SK-N-SH (cell line): ENCODE measurements at regions not wholly inside any gene's neighbourhood (a gene's known extent, or its start where the extent isn't known, plus 50 kb on each side); places are given as distances from the start of the nearest gene placed in this dataset.

Experiments used
- CTCF ChIA-PET: fragments of 300-600, 350-600 bp; formaldehyde crosslinking; extraction: SDS; loops from one replicate; lab custom pipeline; 2021; lab: Yijun Ruan, JAX
- POLR2A ChIA-PET: fragments of 350-600 bp; sonication (Branson Sonifier 250); formaldehyde crosslinking; extraction: SDS; loops from one replicate; lab custom pipeline; 2020; ENCODE audit warnings: antibody characterized with exemption, inconsistent platforms; lab: Yijun Ruan, JAX
- DNase-seq: peaks from one replicate; pipeline ENCODE4 v3.0.0; 2012
- H2AFZ ChIP-seq: fragments of 200-600 bp; sonication (generic); 2 replicates; pipeline ENCODE4 v1.8.1; 2016; ENCODE audit warnings: antibody characterized with exemption, mild to moderate bottlenecking, low read depth
- H3F3A ChIP-seq: fragments of 200-600 bp; sonication (generic); replicated peaks from 2 replicates; pipeline ENCODE3; 2016; ENCODE audit warnings: antibody characterized with exemption, mild to moderate bottlenecking; ENCODE audit not compliant: insufficient read depth
- H3K27ac ChIP-seq, 2 experiments: fragments of 200-500 bp in 1 of 2; fragments of 200-600 bp in 1 of 2; sonication (Bioruptor generic) in 1 of 2; sonication (generic), shearing (Covaris generic) in 1 of 2; 2 replicates each; pipeline versions ENCODE4 v1.5.1 to v1.6.1; 2014 to 2016; ENCODE audit warnings: low read depth in 2 of 2, inconsistent platforms in 1 of 2, low read length in 1 of 2, mild to moderate bottlenecking in 1 of 2, mixed read lengths in 1 of 2
- H3K27me3 ChIP-seq: fragments of 200-600 bp; sonication (generic), shearing (Covaris generic); 2 replicates; pipeline ENCODE4 v1.6.1; 2016; ENCODE audit warnings: mixed run types; ENCODE audit not compliant: insufficient read depth
- H3K36me3 ChIP-seq, 2 experiments: fragments of 200-500 bp in 1 of 2; fragments of 200-600 bp in 1 of 2; sonication (Bioruptor generic) in 1 of 2; sonication (generic) in 1 of 2; replicated peaks in 1 of 2; 2 replicates each; pipeline versions ENCODE3 to v1.5.1; 2014 to 2016; ENCODE audit warnings: low read length in 1 of 2, mild to moderate bottlenecking in 1 of 2; ENCODE audit not compliant: insufficient read depth in 2 of 2, control insufficient read depth in 1 of 2
- H3K4me1 ChIP-seq, 2 experiments: fragments of 200-500 bp in 1 of 2; fragments of 200-600 bp in 1 of 2; sonication (Bioruptor generic) in 1 of 2; sonication (generic), shearing (Covaris generic) in 1 of 2; 2 replicates each; pipeline versions ENCODE4 v1.5.1 to v1.6.1; 2014 to 2016; ENCODE audit warnings: low read depth in 1 of 2, low read length in 1 of 2, mixed run types in 1 of 2; ENCODE audit not compliant: insufficient read depth in 2 of 2, control insufficient read depth in 1 of 2
- H3K4me2 ChIP-seq: fragments of 200-600 bp; sonication (generic), shearing (Covaris generic); 2 replicates; pipeline ENCODE4 v1.6.1; 2017; ENCODE audit warnings: mixed run types
- H3K4me3 ChIP-seq, 2 experiments: fragments of 200-500 bp in 1 of 2; fragments of 200-600 bp in 1 of 2; sonication (Bioruptor generic) in 1 of 2; sonication (generic), shearing (Covaris generic) in 1 of 2; 2 replicates each; pipeline versions ENCODE4 v1.5.1 to v1.8.1; 2014 to 2016; ENCODE audit warnings: low read depth in 2 of 2, inconsistent platforms in 1 of 2, low read length in 1 of 2, mild to moderate bottlenecking in 1 of 2, mixed read lengths in 1 of 2, moderate library complexity in 1 of 2
- H3K79me2 ChIP-seq: fragments of 200-600 bp; sonication (generic); 2 replicates; pipeline ENCODE4 v1.8.1; 2017; ENCODE audit warnings: mild to moderate bottlenecking; ENCODE audit not compliant: insufficient read depth
- H3K9ac ChIP-seq: fragments of 200-600 bp; sonication (generic); 2 replicates; pipeline ENCODE4 v1.6.1; 2017; ENCODE audit warnings: mixed run types
- H3K9me2 ChIP-seq: fragments of 200-600 bp; sonication (generic); 2 replicates; pipeline ENCODE4 v1.6.1; 2017; ENCODE audit warnings: mixed run types
- H3K9me3 ChIP-seq: fragments of 200-600 bp; sonication (generic); 2 replicates; pipeline ENCODE4 v1.6.1; 2017; ENCODE audit warnings: mixed run types, mild to moderate bottlenecking, moderate library complexity
- H4K20me1 ChIP-seq: fragments of 200-600 bp; sonication (generic); 2 replicates; pipeline ENCODE4 v1.6.1; 2017; ENCODE audit warnings: mild to moderate bottlenecking, mixed run types; ENCODE audit not compliant: insufficient read depth
- CTCF ChIP-seq: fragments of 200-600 bp; sonication (generic); IDR thresholded peaks from 2 replicates; pipeline ENCODE4 v1.6.1; 2017; ENCODE audit warnings: antibody characterized with exemption, mild to moderate bottlenecking, moderate library complexity
- EP300 ChIP-seq, 2 experiments: IDR thresholded peaks; 2 replicates each; pipeline versions ENCODE4 v1.4.0 to v1.6.1; 2012; ENCODE audit warnings: borderline replicate concordance in 1 of 2, low read depth in 1 of 2, low read length in 1 of 2
- FOSL2 ChIP-seq: IDR thresholded peaks from 2 replicates; pipeline ENCODE4 v1.4.0; 2012; ENCODE audit warnings: low read depth, mild to moderate bottlenecking, moderate library complexity, borderline replicate concordance
- FOXJ3 ChIP-seq: sonication (generic); formaldehyde crosslinking; IDR thresholded peaks from 2 replicates; pipeline ENCODE4 v1.5.1; 2020; ENCODE audit warnings: mild to moderate bottlenecking, missing genetic modification reagents
- JUND ChIP-seq: IDR thresholded peaks from 2 replicates; pipeline ENCODE4 v1.4.0; 2012
- MXI1 ChIP-seq: IDR thresholded peaks from 2 replicates; pipeline ENCODE4 v1.6.1; 2012; ENCODE audit warnings: mild to moderate bottlenecking, low read depth, low read length, improper control_type of control experiment
- NRF1 ChIP-seq: IDR thresholded peaks from 2 replicates; pipeline ENCODE4 v1.6.1; 2012; ENCODE audit warnings: low read depth, mild to moderate bottlenecking, low read length
- PBX3 ChIP-seq: IDR thresholded peaks from 2 replicates; pipeline ENCODE4; 2012
- RFX5 ChIP-seq: IDR thresholded peaks from 2 replicates; pipeline ENCODE4 v1.6.1; 2012; ENCODE audit warnings: mild to moderate bottlenecking, improper control_type of control experiment, low read length
- SIN3A ChIP-seq: IDR thresholded peaks from 2 replicates; pipeline ENCODE4 v1.6.1; 2012; ENCODE audit warnings: low read depth, mild to moderate bottlenecking, low read length, moderate library complexity, borderline replicate concordance
- TEAD4 ChIP-seq: IDR thresholded peaks from 2 replicates; pipeline ENCODE4 v1.4.0; 2012; ENCODE audit warnings: mild to moderate bottlenecking, borderline replicate concordance; ENCODE audit not compliant: insufficient read depth
- YY1 ChIP-seq: IDR thresholded peaks from 2 replicates; pipeline ENCODE4 v1.4.0; 2012; ENCODE audit warnings: low read depth, mild to moderate bottlenecking
- TF ChIP-seq, protein P1 (sequence below): fragments of 150-350 bp; IDR thresholded peaks from 2 replicates; pipeline ENCODE4 v1.6.1; 2016; ENCODE audit warnings: mild to moderate bottlenecking, low read depth, low read length

DNA sequence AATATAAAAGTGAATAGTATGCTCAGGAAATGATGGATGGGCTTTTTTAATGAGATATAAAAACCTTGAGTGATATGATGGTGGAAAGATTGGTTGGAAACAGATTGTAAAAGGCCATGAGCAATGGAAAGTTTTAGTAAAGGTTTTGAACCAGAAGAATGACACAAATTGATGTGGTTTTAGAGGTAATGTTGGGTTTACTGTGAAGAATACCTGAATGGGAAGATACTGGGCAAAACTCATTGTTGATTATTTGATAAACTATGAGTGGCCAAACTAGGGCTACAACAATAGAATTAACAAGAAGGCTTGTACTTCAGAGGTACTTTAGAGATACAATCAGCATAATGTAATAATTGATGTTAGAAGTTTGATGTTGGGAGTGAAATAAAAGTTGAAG lies 108.5 kb downstream of the PTGS2 start:
- no peak for DNase-seq
- no peaks in the 10 kb centered on the region for H3K36me3 ChIP-seq
- ChIA-PET CTCF (no interaction called here), POLR2A (no interaction called here)
- H3K27me3 ChIP-seq = no peaks in the 10 kb centered on the region
- peaks cover 13% of the 10 kb centered on the region for H3F3A ChIP-seq
- no peaks in the 10 kb centered on the region for H3K9me3 ChIP-seq
- TF ChIP-seq RFX5 = no peak
- H3K4me1 ChIP-seq = peaks cover 0 to 24% of the 10 kb centered on the region in 2 experiments; a peak in 3 of 4 replicates
- H3K27ac ChIP-seq = no peak overlapping the region
- H3K4me3 ChIP-seq = no peak overlapping the region
- no peaks in the 10 kb centered on the region for H3K79me2 ChIP-seq
- no peaks in the 10 kb centered on the region for H3K9me2 ChIP-seq
- H4K20me1 ChIP-seq = no peaks in the 10 kb centered on the region
- H3K4me2 ChIP-seq = no peak overlapping the region
- no peak overlapping the region for H2AFZ ChIP-seq
- H3K9ac ChIP-seq = no peak overlapping the region

DNA sequence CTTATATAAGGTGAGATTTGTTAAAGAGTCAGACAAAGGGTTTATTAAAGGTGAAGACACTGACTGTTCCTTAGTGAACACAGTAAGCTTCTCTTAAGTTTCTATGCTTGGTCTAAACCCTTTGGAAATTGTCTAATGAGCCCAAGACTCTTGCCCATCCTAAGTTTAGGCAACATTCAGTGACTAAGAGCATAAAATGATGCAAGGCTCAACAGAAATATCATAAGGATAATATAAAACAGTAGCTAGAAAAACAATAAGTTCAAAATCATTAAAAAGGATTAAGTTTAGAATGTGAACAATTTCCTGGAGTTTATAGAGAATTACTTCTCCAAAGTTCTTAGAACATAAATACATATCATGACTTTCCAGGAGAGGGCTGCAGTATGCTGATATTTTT lies 108.9 kb upstream of the PDC start:
- Histone ChIP-seq H3K27ac (no peak overlapping the region), H4K20me1 (no peaks in the 10 kb centered on the region), H3K4me1 (peaks cover 0 to 18% of the 10 kb centered on the region in 2 experiments; a peak in 3 of 4 replicates), H3F3A (peaks cover 14% of the 10 kb centered on the region), H3K27me3 (no peaks in the 10 kb centered on the region), H3K4me3 (no peak overlapping the region), H3K9me2 (no peaks in the 10 kb centered on the region), H2AFZ (no peak overlapping the region), H3K36me3 (no peaks in the 10 kb centered on the region), H3K9me3 (no peaks in the 10 kb centered on the region), H3K9ac (no peak overlapping the region), H3K4me2 (no peak overlapping the region), H3K79me2 (no peaks in the 10 kb centered on the region)
- CTCF ChIA-PET = interaction anchor here (1.4 kb wide), 1 partner anchor 87 kb away, joined by 3 read pairs; no protein-coding TSS in a partner anchor
- no peak for DNase-seq
- TF ChIP-seq SIN3A (no peak), JUND (no peak), CTCF (no peak), EP300 (IDR thresholded peaks at IDR 0.05; ENCODE audit: borderline replicate concordance in 1 of 2, low read depth in 1 of 2, low read length in 1 of 2) (no peak), TEAD4 (no peak), YY1 (no peak), MXI1 (no peak), PBX3 (no peak), FOXJ3 (no peak), FOSL2 (no peak), NRF1 (no peak)
- TF ChIP-seq, protein P1, sequence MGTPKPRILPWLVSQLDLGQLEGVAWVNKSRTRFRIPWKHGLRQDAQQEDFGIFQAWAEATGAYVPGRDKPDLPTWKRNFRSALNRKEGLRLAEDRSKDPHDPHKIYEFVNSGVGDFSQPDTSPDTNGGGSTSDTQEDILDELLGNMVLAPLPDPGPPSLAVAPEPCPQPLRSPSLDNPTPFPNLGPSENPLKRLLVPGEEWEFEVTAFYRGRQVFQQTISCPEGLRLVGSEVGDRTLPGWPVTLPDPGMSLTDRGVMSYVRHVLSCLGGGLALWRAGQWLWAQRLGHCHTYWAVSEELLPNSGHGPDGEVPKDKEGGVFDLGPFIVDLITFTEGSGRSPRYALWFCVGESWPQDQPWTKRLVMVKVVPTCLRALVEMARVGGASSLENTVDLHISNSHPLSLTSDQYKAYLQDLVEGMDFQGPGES = no peak
- POLR2A ChIA-PET = no interaction called here
